HG02885 (cell line): ENCODE measurements at regions not wholly inside any gene's neighbourhood (a gene's known extent, or its start where the extent isn't known, plus 50 kb on each side); places are given as distances from the start of the nearest gene placed in this dataset.
"Not testable (repeated sequence)": the region's sequence is repeated elsewhere in the genome, so short reads cannot be mapped to it uniquely, and the experiment has no call there.

Experiments used
- ATAC-seq: cut with Tn5 transposase; IDR thresholded peaks from one replicate; pipeline ENCODE4 v1.9.1; 2021; ENCODE audit warnings: mild to moderate bottlenecking; ENCODE audit not compliant: unreplicated experiment, poor library complexity

- ATAC-seq, result no peak
Observed at GRCh38 chr11:133654630-133655212, 122.4 kb upstream of the OPCML start.

- ATAC-seq, result no peak
Observed at GRCh38 chr11:133653336-133653735, 121.0 kb upstream of the OPCML start.

- no peak for ATAC-seq
Observed at GRCh38 chr11:133650082-133650481, 117.8 kb upstream of the OPCML start.

GRCh38 chr11:133649040-133649439, 116.7 kb upstream of the OPCML start:
- ATAC-seq, result no peak

DNA sequence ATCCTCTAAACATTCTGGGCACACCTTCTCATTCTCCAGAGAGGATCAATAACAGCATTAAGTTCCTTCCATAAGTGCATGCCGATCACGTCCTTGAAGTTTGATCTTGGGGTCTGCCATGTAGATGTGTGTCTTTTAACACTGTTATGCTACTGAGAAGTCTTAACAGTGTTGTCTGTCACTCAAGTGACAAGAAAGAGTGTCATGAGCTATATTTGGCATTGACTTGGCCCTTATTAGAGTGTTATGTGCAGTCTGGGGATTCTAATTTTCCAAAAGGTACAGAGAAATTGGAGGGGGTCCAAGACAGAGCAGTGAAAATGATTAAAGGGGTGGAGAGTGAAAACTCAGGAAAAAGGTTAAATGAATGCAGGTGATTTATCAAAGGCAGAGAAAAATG, 107.1 kb upstream of the OPCML start:
- no peak for ATAC-seq

DNA sequence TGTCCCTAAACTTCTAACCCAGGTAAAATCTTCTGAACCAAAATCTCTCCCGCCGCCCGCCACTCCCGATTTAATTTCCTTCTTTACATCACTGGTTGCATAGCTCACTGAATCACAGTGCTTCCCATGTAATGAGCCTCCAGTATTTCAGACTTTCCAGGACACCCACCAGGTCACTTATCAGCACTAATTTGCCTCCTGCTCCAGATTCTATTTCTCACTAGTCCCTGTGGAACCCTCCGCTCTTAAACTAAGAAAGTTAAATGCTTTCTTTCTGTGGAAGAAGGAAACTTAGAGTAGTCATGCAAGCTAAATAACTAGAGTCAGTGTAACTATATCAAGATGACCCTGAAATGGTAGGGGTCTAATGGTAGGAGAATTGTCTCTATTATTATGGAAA, 106.6 kb upstream of the OPCML start:
- no peak for ATAC-seq

DNA sequence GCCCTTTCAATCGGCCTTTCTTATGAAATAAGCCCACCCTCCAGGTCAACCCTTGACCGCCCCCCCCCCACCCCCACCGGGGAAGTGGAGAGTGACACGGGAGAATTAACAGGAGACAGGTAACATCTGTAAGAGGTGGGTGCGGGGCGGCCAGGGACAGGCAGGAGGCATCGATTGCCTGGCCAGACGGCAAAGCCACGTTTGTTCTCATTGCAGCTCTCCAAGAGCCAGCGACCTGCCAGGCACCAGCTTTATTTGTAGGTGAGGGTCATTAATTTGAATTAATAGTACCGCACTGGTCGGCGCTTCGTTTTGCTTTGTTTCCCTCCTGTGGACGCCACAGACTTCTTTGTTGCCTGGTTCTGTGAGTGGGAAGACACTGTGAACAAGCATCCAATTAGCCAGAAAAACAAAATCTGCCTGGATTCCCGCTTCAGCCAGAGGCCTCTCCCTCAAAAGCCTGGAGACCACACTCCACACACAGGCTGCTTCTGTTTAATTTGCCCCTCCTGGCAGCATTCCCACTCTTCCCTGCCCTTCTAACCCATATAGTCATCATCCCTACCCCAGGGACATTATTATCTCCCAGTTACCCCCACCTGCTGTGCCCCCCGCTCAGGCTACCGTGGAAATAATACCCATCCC, 104.5 kb upstream of the OPCML start:
- no peak for ATAC-seq

GRCh38 chr11:133635244-133635739, 103.0 kb upstream of the OPCML start:
- no peak for ATAC-seq

DNA sequence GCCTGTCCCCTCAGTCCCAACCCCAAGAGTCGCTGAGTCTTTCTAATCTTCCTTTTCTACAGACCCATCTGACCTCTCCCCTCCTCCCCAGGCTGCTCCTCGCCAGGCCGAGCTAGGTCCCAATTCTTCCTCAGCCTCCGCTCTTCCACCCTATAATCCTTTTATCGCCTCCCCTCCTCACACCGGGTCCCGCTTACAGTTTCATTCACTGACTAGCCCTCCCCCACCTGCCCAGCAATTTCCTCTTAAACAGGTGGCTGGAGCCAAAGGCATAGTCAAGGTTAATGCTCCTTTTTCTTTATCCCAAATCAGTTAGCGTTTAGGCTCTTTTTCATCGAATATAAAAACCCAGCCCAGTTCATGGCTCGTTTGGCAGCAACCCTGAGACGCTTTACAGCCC, 96.1 kb upstream of the OPCML start:
- ATAC-seq, result not testable (repeated sequence)

DNA sequence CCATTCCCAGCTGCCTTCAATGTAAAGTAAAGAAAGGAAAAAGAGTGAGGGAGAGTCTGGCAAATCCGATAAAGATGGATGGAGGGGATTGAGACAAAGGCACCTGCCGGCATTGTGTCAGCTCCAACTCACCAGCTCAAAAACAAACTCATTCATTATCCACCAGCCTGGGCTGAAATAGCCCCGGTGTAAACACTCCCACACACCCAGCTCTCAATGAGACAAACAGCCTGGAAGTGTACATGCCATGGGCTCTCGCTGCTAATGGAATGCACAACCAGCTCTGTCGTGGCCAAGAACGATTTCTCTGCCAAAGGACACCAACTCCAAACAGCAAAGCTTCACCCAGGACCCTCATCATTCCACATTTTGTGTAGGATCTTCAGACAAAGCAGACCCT, 89.3 kb upstream of the OPCML start:
- ATAC-seq, result no peak

DNA sequence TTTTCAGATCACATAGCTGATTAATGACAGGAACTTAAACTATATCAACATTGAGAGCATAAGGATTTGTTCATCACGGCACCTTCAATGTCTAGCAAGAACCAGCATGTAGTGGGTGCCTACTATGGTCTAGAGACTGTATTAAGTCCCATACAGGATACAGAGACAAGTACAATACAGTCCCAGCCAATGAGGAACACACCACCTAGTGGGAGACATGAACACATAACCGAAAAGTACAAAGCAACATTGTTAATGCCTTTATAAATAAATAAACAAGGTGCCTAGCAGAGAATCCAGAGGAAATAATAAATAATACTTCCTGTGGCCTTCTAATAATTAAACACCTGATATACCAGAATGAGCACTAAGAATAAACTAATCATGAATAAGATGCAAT, 87.7 kb upstream of the OPCML start:
- no peak for ATAC-seq

- no peak for ATAC-seq
Observed at GRCh38 chr11:133619397-133619796, 87.1 kb upstream of the OPCML start.

DNA sequence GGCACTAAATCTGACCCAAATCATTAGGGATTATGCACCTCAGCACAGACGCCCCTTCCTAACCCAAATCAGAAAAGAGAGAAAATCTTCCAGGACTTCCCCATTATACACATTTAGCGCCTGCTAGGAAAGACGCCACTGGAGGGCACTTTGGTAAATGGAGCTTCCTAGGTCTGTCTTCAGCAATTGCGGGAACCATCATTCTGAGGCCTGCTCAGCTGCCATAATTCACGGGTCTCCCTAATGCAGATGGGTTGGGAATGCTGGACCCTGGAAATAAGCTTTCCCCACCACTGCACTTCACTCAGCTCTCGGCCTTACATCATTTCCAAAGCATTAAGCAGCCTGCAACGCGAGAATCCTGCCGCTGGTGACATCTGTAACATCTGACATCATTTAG, 86.2 kb upstream of the OPCML start:
- no peak for ATAC-seq

GRCh38 chr11:133608496-133608895, 76.2 kb upstream of the OPCML start:
- no peak for ATAC-seq

DNA sequence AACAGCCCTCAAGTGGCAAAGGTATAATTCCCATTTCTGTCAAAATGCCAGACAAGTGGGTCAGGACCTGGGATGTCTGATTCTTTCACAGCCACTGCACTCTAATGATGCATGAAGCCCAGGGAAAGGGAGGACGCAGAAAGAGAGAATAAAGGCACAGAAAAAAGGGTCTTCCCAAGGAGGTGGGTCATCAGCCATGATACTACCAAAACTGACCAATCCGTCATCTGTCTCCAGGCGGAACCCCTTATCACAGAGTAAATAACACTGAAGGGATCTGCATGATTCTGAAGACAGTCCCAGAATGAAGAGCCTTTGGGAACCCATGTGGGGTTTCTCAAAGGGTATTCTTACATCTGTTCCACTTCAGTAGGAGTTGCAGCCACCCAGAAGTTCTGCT, 73.8 kb upstream of the OPCML start:
- no peak for ATAC-seq

DNA sequence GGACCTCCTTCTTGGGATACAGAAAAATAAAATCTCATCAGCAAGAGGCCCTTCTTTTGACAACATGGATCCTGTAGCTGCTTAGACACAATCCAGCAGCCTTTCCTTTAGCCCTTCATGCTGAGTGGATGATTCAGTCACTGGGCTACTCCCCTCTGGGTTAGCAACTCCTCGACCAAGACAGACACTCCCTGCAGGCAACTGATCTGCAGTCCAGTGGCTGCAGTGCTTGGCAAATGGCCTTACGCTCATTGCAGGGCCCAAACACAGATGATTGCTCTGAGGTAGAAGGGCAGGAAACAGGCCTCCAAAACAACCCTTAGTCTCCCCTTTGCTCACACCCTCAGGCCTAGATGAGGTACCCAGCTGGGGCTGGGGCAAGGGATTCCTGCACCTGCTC, 73.2 kb upstream of the OPCML start:
- no peak for ATAC-seq

DNA sequence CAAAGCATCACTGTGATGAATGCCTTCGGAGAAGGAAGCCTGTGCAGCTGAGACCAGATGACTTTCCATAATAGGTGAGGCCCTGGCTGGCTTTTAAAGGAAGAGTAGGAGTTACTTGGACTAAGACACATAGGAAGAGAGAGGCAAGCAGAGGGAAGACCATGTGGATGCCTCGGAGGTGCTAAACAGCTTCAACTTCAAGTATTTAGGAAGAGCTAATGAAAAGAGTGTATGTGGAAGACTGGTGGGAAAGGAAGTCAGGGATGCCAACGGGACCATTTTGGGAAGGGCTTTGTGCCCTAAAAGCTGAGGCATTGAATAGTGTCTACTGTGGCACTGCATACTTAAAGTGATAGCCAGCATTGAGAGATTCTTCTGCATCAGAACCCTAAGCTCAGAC, 69.3 kb upstream of the OPCML start:
- no peak for ATAC-seq

DNA sequence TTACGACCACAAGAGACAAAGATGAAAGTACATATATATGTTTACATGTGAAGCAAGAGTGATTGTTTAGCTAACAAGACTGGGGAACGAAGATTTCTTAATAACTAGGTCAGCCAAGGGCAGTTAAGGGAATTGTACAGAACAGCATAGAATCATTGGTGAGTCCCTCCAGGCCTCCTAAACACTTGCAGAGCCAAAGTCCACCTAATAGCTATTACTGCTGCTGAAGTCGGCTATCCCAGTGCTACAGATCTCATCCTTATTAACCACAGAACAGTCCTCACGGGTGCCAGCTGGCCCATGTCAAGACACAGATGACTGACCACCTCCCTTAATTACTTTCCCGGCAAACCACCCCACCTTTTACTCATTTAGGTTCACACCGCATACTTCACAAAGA, 68.5 kb upstream of the OPCML start:
- no peak for ATAC-seq

GRCh38 chr11:133600306-133600705, 68.0 kb upstream of the OPCML start:
- no peak for ATAC-seq

DNA sequence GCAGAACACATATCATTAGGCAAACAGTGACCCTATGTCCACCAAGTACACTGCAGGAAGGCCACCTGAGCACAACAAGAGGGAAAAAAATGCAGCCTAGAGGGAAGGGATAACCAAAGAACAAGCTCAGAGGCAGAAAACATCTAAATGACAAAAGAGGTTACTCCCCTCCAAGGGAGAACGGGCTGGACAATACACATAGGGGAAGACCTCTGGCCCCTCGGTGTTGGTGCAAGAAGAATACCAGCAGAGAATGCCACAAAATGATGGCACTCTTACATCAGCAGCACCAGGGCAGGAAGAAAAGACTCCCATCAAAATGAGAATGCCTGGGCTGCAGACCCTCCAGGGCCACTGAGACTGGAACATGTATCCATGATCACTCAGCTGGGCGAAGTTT, 66.6 kb upstream of the OPCML start:
- ATAC-seq, result no peak

DNA sequence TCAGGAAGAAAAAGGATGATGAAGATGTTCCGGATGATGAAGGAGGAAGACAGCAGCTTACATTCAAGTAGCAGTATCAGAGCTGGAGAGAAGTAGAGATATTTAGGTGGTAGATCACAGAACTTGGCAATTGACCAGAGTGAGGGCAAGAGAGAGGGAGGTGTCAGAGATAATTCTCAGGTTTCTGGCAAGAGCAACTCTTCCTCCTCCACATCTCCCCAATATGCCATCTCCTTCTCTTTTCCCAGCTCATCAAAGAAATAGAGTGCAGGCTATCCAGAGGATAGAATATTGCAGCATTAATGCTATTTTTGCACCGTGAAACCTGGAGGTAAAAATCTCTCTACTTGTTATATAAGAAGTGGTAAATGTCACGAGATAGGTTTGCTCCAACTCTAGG, 64.9 kb upstream of the OPCML start:
- no peak for ATAC-seq

DNA sequence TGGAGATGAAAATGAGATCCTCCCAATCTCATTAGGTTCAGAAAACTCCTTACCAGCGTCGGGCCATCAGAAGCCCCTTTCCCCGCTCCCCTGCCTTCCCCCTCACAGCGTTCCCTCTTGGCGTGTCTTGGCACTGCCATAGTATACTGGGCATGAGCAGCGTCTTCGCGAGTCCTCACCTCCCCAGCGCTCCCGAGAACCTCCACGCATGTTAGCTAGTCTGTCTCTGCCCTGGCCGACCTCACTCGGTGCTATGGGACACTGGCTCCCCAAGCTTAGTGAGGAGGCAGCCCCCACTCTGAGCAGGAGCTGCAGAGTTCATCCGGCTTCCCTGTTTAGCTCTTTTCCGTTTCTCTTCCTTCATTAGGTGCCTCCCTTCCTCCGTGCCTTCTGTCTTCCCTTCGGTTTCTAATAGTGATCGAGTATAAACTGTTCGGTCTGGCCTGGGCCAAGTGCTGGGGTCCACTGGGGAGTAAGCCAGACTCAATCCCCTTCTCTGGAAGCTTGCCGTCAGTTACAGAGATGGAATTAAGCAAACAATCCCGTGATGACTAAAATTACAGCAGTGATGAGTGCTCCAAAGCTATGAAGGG, 63.8 kb upstream of the OPCML start:
- ATAC-seq, result no peak
